Neuronal stem cell (in vitro differentiated cells): ENCODE measurements at regions not wholly inside any gene's neighbourhood (a gene's known extent, or its start where the extent isn't known, plus 50 kb on each side); places are given as distances from the start of the nearest gene placed in this dataset.

Experiments used
- DNase-seq: peaks from one replicate; pipeline ENCODE4 v3.0.0-alpha.2; 2013; ENCODE audit warnings: low spot score
- H2AFZ ChIP-seq: one replicate; pipeline ENCODE4 v1.6.1; 2013; ENCODE audit warnings: mild to moderate bottlenecking, low read length, inconsistent platforms
- H2AK5ac ChIP-seq: 2 replicates; pipeline ENCODE4 v1.6.1; 2013; ENCODE audit warnings: low read depth, mild to moderate bottlenecking, inconsistent platforms, low read length, moderate library complexity, mixed read lengths
- H2BK120ac ChIP-seq: 2 replicates; pipeline ENCODE4 v1.6.1; 2013; ENCODE audit warnings: low read depth, mild to moderate bottlenecking, inconsistent platforms, low read length, moderate library complexity, mixed read lengths
- H2BK12ac ChIP-seq: one replicate; pipeline ENCODE4 v1.6.1; 2013; ENCODE audit warnings: low read length, inconsistent platforms
- H2BK15ac ChIP-seq: 2 replicates; pipeline ENCODE4 v1.6.1; 2013; ENCODE audit warnings: mild to moderate bottlenecking, low read length, inconsistent platforms, mixed read lengths
- H2BK5ac ChIP-seq: one replicate; pipeline ENCODE4 v1.6.1; 2013; ENCODE audit warnings: inconsistent platforms, mild to moderate bottlenecking, low read length, moderate library complexity
- H3K14ac ChIP-seq: one replicate; pipeline ENCODE4 v1.6.1; 2013; ENCODE audit warnings: low read length, inconsistent platforms
- H3K18ac ChIP-seq: 2 replicates; pipeline ENCODE4 v1.6.1; 2013; ENCODE audit warnings: low read length, inconsistent platforms
- H3K23ac ChIP-seq: 2 replicates; pipeline ENCODE4 v1.6.1; 2013; ENCODE audit warnings: low read depth, mild to moderate bottlenecking, mixed read lengths, low read length, inconsistent platforms; ENCODE audit not compliant: poor library complexity
- H3K27ac ChIP-seq: replicated peaks from 3 replicates; pipeline ENCODE4 v1.5.1; 2013; ENCODE audit warnings: low read length, inconsistent platforms
- H3K27me3 ChIP-seq, 3 experiments: 2 replicates each; pipeline ENCODE4 v1.6.1; 2013; ENCODE audit warnings: low read length in 3 of 3, mild to moderate bottlenecking in 2 of 3, inconsistent platforms in 1 of 3, low read depth in 1 of 3, mixed read lengths in 1 of 3, moderate library complexity in 1 of 3; ENCODE audit not compliant: control insufficient read depth in 3 of 3, insufficient read depth in 3 of 3
- H3K36me3 ChIP-seq, 2 donors: replicated peaks in 1 of 2; 2 replicates each; pipeline ENCODE4 v1.6.1; 2013; ENCODE audit warnings: low read length in 2 of 2; ENCODE audit not compliant: control insufficient read depth in 2 of 2, insufficient read depth in 2 of 2
- H3K4ac ChIP-seq: 2 replicates; pipeline ENCODE4 v1.6.1; 2013; ENCODE audit warnings: inconsistent platforms, mild to moderate bottlenecking, low read length, moderate library complexity
- H3K4me1 ChIP-seq, 2 donors: 1 replicate in 1 of 2; 2 replicates in 1 of 2; pipeline ENCODE4 v1.6.1; 2013; ENCODE audit warnings: low read length in 2 of 2, low read depth in 1 of 2; ENCODE audit not compliant: control insufficient read depth in 2 of 2, insufficient read depth in 1 of 2
- H3K4me2 ChIP-seq: one replicate; pipeline ENCODE4 v1.6.1; 2013; ENCODE audit warnings: mild to moderate bottlenecking, low read length, inconsistent platforms; ENCODE audit not compliant: insufficient read depth, poor library complexity, severe bottlenecking
- H3K4me3 ChIP-seq, 2 donors: 2 replicates each; pipeline ENCODE4 v1.5.1; 2013; ENCODE audit warnings: low read length in 2 of 2, mild to moderate bottlenecking in 2 of 2, inconsistent platforms in 1 of 2, moderate library complexity in 1 of 2
- H3K79me1 ChIP-seq: one replicate; pipeline ENCODE4 v1.6.1; 2013; ENCODE audit warnings: low read depth, mild to moderate bottlenecking, inconsistent platforms, low read length, moderate library complexity
- H3K9ac ChIP-seq: one replicate; pipeline ENCODE4 v1.6.1; 2013; ENCODE audit warnings: mild to moderate bottlenecking, low read depth, low read length, inconsistent platforms; ENCODE audit not compliant: poor library complexity
- H3K9me3 ChIP-seq, 2 donors: replicated peaks in 1 of 2; 2 replicates each; pipeline versions ENCODE3 to v1.6.1; 2013; ENCODE audit warnings: low read length in 2 of 2, mild to moderate bottlenecking in 2 of 2, inconsistent platforms in 1 of 2, low read depth in 1 of 2, mixed read lengths in 1 of 2, moderate library complexity in 1 of 2; ENCODE audit not compliant: control insufficient read depth in 2 of 2, insufficient read depth in 1 of 2
- H4K8ac ChIP-seq: one replicate; pipeline ENCODE4 v1.6.1; 2013; ENCODE audit warnings: low read depth, mild to moderate bottlenecking, inconsistent platforms, low read length, moderate library complexity
- H4K91ac ChIP-seq: one replicate; pipeline ENCODE4 v1.6.1; 2013; ENCODE audit warnings: low read length, low read depth, mild to moderate bottlenecking, inconsistent platforms; ENCODE audit not compliant: poor library complexity
- WGBS, 2 donors: extraction: QIAGEN DNeasy Blood & Tissue Kit; methylation state at CpG; one replicate each; pipeline ENCODE4 v1.1.7; 2013; ENCODE audit warnings: missing lambda C conversion rate in 2 of 2, mixed read lengths in 1 of 2; ENCODE audit not compliant: insufficient read length in 2 of 2, insufficient replicate concordance in 1 of 2; ENCODE audit errors: extremely low coverage in 2 of 2; 5-methylcytosine and 5-hydroxymethylcytosine counted together

GRCh38 chr2:35378791-35379190 lies 976.8 kb upstream of the CRIM1 start:
- Histone ChIP-seq H2BK12ac (no peak overlapping the region), H3K79me1 (no peaks in the 10 kb centered on the region), H3K9ac (no peak overlapping the region), H4K8ac (no peak overlapping the region), H3K27ac (no peak overlapping the region), H3K27me3 (no peaks in the 10 kb centered on the region), H3K4me3 (no peak overlapping the region), H2BK120ac (no peak overlapping the region), H3K4me1 (no peaks in the 10 kb centered on the region), H3K9me3 (no peaks in the 10 kb centered on the region), H2AK5ac (no peak overlapping the region), H2AFZ (no peak overlapping the region), H2BK15ac (no peak overlapping the region), H4K91ac (no peak overlapping the region), H3K4me2 (no peak overlapping the region), H3K14ac (no peak overlapping the region), H3K4ac (no peak overlapping the region), H3K23ac (no peak overlapping the region), H3K36me3 (no peaks in the 10 kb centered on the region), H2BK5ac (no peak overlapping the region), H3K18ac (no peak overlapping the region)
- no peak for DNase-seq
- WGBS, 2 donors = no CpG with 5 or more reads among the region's 1 CpG

DNA sequence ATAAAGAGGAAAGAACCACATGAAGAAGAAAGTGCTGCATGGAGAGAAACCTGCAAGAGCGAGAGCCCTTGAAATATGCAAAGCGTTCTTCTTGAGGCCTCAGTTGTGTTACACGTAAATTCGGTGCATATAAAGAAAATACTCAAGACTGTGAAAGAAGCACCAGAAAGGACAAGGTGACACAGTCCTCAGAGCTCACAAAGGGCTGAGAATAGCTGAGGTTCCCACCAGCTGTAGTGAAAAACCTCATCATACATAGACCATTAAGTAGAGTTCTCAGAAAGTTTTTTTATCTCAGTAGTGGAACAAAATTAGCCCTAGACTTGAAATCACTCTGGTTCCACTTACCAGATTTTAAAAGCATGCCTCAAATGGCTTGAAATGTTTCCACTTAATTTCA lies 980.7 kb upstream of the CRIM1 start:
- H2AK5ac ChIP-seq = no peak overlapping the region
- H3K9ac ChIP-seq = no peak overlapping the region
- H3K18ac ChIP-seq = no peak overlapping the region
- no CpG with 5 or more reads among the region's 4 CpGs for WGBS, 2 donors
- no peak for DNase-seq
- H2BK5ac ChIP-seq = no peak overlapping the region
- no peaks in the 10 kb centered on the region for H3K9me3 ChIP-seq
- H3K27me3 ChIP-seq = no peaks in the 10 kb centered on the region
- no peak overlapping the region for H2BK15ac ChIP-seq
- H3K4me2 ChIP-seq = no peak overlapping the region
- H4K91ac ChIP-seq = no peak overlapping the region
- H3K27ac ChIP-seq = no peak overlapping the region
- no peak overlapping the region for H2BK12ac ChIP-seq
- H2AFZ ChIP-seq = no peak overlapping the region
- no peak overlapping the region for H2BK120ac ChIP-seq
- H3K4ac ChIP-seq = no peak overlapping the region
- H3K14ac ChIP-seq = no peak overlapping the region
- H3K4me1 ChIP-seq = no peaks in the 10 kb centered on the region
- H3K23ac ChIP-seq = no peak overlapping the region
- H3K36me3 ChIP-seq = no peaks in the 10 kb centered on the region
- H3K4me3 ChIP-seq = no peak overlapping the region
- no peak overlapping the region for H4K8ac ChIP-seq
- no peaks in the 10 kb centered on the region for H3K79me1 ChIP-seq

GRCh38 chr2:35365859-35366258 lies 989.7 kb upstream of the CRIM1 start:
- no peaks in the 10 kb centered on the region for H3K27me3 ChIP-seq
- no peak overlapping the region for H2BK12ac ChIP-seq
- H3K36me3 ChIP-seq = no peaks in the 10 kb centered on the region
- H4K91ac ChIP-seq = no peak overlapping the region
- H3K18ac ChIP-seq = no peak overlapping the region
- no peaks in the 10 kb centered on the region for H3K4me1 ChIP-seq
- no CpG with 5 or more reads among the region's 2 CpGs for WGBS, 2 donors
- H3K27ac ChIP-seq = no peak overlapping the region
- DNase-seq = no peak
- no peak overlapping the region for H2BK5ac ChIP-seq
- no peak overlapping the region for H3K4ac ChIP-seq
- no peak overlapping the region for H3K14ac ChIP-seq
- no peak overlapping the region for H2AK5ac ChIP-seq
- no peak overlapping the region for H2AFZ ChIP-seq
- H2BK15ac ChIP-seq = no peak overlapping the region
- H3K4me3 ChIP-seq = no peak overlapping the region
- H3K4me2 ChIP-seq = no peak overlapping the region
- no peak overlapping the region for H3K23ac ChIP-seq
- H3K79me1 ChIP-seq = no peaks in the 10 kb centered on the region
- no peak overlapping the region for H4K8ac ChIP-seq
- H3K9me3 ChIP-seq = no peaks in the 10 kb centered on the region
- H2BK120ac ChIP-seq = no peak overlapping the region
- no peak overlapping the region for H3K9ac ChIP-seq

DNA sequence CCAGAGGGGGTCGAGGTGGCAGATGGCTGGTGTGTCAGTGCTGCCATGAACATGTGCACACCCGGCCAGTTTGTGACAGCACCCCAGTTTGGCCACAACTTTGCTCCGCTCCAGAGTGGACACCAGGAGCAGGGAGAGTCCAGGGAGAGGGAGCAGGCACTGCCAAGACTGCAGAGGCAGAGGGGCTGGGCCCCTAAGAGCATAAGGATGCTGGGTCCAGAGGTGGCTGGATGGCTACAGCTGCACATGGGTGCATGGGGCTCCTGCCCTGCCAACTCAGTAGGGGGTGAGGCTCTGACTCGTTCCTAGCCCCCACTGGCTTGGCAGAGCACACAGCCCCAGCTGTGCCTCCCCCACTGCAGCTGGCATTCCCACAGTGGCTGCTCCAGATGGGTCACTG lies 999.2 kb upstream of the CRIM1 start:
- no peak overlapping the region for H4K8ac ChIP-seq
- no peaks in the 10 kb centered on the region for H3K4me1 ChIP-seq
- no peaks in the 10 kb centered on the region for H3K27me3 ChIP-seq
- H3K23ac ChIP-seq = no peak overlapping the region
- H2BK120ac ChIP-seq = no peak overlapping the region
- no peak overlapping the region for H2BK5ac ChIP-seq
- H2AFZ ChIP-seq = no peak overlapping the region
- H3K14ac ChIP-seq = no peak overlapping the region
- H3K27ac ChIP-seq = no peak overlapping the region
- peak overlapping the region in 1 of 2 donors; percentile 14 for H3K4me3 ChIP-seq
- H3K18ac ChIP-seq = peak overlapping the region; percentile 38
- H2BK12ac ChIP-seq = no peak overlapping the region
- no peak overlapping the region for H2BK15ac ChIP-seq
- peak overlapping the region; percentile 76 for H3K4ac ChIP-seq
- DNase-seq = no peak
- H4K91ac ChIP-seq = no peak overlapping the region
- WGBS, 2 donors = no CpG with 5 or more reads among the region's 4 CpGs
- H3K4me2 ChIP-seq = no peak overlapping the region
- H3K36me3 ChIP-seq = no peaks in the 10 kb centered on the region
- peaks cover 1% of the 10 kb centered on the region for H3K79me1 ChIP-seq
- H3K9ac ChIP-seq = no peak overlapping the region
- peak overlapping the region; percentile 56 for H2AK5ac ChIP-seq
- peaks cover 0 to 10% of the 10 kb centered on the region in 2 donors for H3K9me3 ChIP-seq
